ENCODE measurements at regions not wholly inside any gene's neighbourhood (a gene's known extent, or its start where the extent isn't known, plus 50 kb on each side); places are given as distances from the start of the nearest gene placed in this dataset.

- TF ChIP-seq, protein P1, sequence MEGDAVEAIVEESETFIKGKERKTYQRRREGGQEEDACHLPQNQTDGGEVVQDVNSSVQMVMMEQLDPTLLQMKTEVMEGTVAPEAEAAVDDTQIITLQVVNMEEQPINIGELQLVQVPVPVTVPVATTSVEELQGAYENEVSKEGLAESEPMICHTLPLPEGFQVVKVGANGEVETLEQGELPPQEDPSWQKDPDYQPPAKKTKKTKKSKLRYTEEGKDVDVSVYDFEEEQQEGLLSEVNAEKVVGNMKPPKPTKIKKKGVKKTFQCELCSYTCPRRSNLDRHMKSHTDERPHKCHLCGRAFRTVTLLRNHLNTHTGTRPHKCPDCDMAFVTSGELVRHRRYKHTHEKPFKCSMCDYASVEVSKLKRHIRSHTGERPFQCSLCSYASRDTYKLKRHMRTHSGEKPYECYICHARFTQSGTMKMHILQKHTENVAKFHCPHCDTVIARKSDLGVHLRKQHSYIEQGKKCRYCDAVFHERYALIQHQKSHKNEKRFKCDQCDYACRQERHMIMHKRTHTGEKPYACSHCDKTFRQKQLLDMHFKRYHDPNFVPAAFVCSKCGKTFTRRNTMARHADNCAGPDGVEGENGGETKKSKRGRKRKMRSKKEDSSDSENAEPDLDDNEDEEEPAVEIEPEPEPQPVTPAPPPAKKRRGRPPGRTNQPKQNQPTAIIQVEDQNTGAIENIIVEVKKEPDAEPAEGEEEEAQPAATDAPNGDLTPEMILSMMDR (IDR thresholded peaks at IDR 0.05; ENCODE audit: extremely low read depth, missing control alignments), result no peak
- no peak for DNase-seq (ENCODE audit: low spot score)
These were observed 580.9 kb upstream of the WWC1 start for GRCh38 chr5:167710444-167711073.

DNA sequence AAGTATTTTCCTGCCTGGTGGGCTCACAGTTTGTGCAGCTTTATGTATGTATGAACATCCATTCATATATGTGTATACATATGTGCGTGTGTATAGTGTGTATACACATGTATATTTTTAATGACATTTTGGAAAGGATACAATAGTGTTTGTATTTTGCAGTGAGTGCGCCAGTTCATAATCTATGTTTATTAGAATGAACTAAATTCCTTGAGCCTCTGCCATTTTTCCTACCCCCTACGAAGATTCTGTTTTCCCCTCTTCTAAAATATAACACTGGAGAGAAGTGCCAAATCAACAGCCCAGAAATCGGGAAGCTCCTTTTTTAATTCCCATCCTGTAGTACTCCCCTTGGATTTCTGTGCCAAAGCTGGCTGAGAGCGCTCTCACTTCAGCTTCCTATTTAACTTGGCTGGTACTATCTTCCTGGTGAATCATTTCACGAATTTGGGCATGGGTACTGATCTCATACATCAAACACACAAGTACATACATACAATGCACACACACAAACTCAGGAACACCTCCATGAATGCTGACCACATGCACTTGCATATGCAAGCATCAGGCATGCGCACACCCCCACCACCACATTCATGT lies 578.4 kb upstream of the WWC1 start:
- no peak for DNase-seq (ENCODE audit: low spot score)
- TF ChIP-seq, protein P1 (IDR thresholded peaks at IDR 0.05; ENCODE audit: extremely low read depth, missing control alignments), result no peak

DNA sequence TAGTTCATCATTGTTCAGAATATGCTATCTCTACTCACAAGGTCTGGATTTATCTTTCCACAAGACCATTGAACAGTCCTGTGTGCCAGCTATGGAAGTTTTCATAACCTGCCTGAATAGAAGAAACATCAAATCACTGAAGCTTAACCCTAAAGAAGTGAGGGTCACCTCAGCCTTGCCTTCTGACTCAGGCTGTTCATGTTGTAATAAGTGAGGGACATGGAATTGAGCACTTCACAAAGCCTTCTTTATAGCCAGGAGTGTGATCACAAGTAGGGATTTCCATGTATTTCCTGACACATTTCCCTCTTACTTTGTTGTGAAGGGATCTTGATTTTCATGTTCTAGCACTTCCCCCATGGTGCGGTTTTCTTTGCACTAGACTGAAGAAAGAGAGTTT lies 577.5 kb upstream of the WWC1 start:
- DNase-seq (ENCODE audit: low spot score), result no peak
- TF ChIP-seq, protein P1 (IDR thresholded peaks at IDR 0.05; ENCODE audit: extremely low read depth, missing control alignments), result no peak

DNA sequence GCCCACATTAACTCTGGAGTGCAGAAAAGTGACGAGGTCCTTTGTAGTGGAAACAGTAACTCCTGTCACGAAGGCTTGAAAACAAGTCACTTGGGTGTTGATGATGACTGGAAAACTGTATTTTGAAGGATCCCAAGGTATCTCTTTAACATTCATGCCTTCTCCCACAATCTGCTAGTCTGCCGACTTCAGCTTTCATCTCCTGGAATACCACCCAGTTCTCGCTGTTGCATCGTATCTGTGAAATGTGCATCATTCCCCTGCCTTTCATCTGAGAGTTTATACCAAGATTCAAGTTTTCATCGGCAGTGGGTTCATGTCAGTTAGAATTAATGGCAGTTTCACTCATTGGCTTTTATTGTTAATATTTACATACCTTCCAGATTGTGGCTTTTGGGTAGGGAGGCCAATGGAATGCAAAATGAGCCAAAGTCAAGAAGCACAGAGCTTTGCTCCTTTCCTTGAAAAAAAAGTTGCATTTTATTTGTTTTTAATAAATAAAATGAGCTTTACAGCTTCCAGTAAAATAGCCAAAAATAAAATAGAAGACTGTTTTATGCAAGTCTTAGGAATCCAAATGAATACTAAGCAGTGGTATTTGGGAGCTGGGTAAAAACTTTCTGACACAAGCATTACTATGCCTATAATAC lies 575.2 kb upstream of the WWC1 start:
- TF ChIP-seq, protein P1 (IDR thresholded peaks at IDR 0.05; ENCODE audit: extremely low read depth, missing control alignments), result no peak
- DNase-seq (ENCODE audit: low spot score), result no peak

- TF ChIP-seq, protein P1 (IDR thresholded peaks at IDR 0.05; ENCODE audit: extremely low read depth, missing control alignments), result no peak
- DNase-seq (ENCODE audit: low spot score), result no peak
These were observed 571.2 kb upstream of the WWC1 start for GRCh38 chr5:167720259-167720658.

- DNase-seq (ENCODE audit: low spot score), result no peak
- TF ChIP-seq, protein P1 (IDR thresholded peaks at IDR 0.05; ENCODE audit: extremely low read depth, missing control alignments), result no peak
These were observed 570.7 kb upstream of the WWC1 start for GRCh38 chr5:167720676-167721260.

- TF ChIP-seq, protein P1 (IDR thresholded peaks at IDR 0.05; ENCODE audit: extremely low read depth, missing control alignments), result no peak
- no peak for DNase-seq (ENCODE audit: low spot score)
These were observed 569.5 kb upstream of the WWC1 start for GRCh38 chr5:167721926-167722440.
